ENCODE measurements at regions not wholly inside any gene's neighbourhood (a gene's known extent, or its start where the extent isn't known, plus 50 kb on each side); places are given as distances from the start of the nearest gene placed in this dataset.

GRCh38 chr5:10857338-10857733, 96.3 kb upstream of the DAP start:
- H3K9me3 ChIP-seq = no peaks in the 10 kb centered on the region
- no peak overlapping the region for H3K27ac ChIP-seq
- TF ChIP-seq, protein P1, sequence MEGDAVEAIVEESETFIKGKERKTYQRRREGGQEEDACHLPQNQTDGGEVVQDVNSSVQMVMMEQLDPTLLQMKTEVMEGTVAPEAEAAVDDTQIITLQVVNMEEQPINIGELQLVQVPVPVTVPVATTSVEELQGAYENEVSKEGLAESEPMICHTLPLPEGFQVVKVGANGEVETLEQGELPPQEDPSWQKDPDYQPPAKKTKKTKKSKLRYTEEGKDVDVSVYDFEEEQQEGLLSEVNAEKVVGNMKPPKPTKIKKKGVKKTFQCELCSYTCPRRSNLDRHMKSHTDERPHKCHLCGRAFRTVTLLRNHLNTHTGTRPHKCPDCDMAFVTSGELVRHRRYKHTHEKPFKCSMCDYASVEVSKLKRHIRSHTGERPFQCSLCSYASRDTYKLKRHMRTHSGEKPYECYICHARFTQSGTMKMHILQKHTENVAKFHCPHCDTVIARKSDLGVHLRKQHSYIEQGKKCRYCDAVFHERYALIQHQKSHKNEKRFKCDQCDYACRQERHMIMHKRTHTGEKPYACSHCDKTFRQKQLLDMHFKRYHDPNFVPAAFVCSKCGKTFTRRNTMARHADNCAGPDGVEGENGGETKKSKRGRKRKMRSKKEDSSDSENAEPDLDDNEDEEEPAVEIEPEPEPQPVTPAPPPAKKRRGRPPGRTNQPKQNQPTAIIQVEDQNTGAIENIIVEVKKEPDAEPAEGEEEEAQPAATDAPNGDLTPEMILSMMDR (IDR thresholded peaks at IDR 0.05) = no peak
- H3K27me3 ChIP-seq = peaks cover 17% of the 10 kb centered on the region
- peaks cover 6 to 8% of the 10 kb centered on the region in 2 experiments for H3K4me1 ChIP-seq (ENCODE audit: control insufficient read depth in 1 of 2, insufficient read depth in 1 of 2, low read depth in 1 of 2, low read length in 1 of 2)
- H3K36me3 ChIP-seq = no peaks in the 10 kb centered on the region
- no peak overlapping the region for H3K4me3 ChIP-seq (ENCODE audit: low read depth in 1 of 2, low read length in 1 of 2)

DNA sequence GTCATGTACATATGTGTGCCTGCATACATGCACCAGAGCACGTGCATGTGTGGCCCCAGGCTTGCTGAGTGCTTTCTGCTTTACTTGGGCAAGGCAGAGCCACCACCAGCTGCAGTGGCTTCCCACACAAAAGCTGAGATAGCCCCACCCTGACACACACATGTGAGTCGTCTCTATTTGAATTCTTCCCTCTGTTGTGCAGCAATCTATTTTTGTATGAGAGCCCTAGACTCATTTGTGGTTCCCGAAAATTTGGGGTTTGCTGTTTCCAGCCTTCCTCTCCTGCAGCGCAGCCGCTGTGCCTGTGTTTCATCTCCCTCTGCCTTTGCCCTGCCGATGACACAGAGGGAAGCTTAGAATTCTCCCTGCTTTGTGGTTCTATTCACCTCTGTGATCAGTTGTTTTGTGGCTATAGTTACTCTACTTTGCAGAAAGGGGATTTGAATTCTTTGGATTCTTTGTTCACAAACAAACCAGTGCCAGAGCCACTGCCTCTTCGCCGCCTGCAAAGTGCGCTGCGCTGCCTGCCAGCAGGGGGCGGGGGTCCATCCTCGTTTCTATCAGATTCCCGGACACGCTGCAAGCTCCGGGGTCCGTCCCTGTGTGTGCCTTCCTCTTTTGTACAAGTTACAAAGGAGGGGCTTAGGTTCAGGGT, 95.8 kb upstream of the DAP start:
- Histone ChIP-seq H3K27me3 (peaks cover 17% of the 10 kb centered on the region), H3K4me1 (ENCODE audit: control insufficient read depth in 1 of 2, insufficient read depth in 1 of 2, low read depth in 1 of 2, low read length in 1 of 2) (peaks cover 6 to 8% of the 10 kb centered on the region in 2 experiments), H3K9me3 (no peaks in the 10 kb centered on the region), H3K27ac (no peak overlapping the region), H3K36me3 (no peaks in the 10 kb centered on the region), H3K4me3 (ENCODE audit: low read depth in 1 of 2, low read length in 1 of 2) (no peak overlapping the region)
- TF ChIP-seq, protein P1 (IDR thresholded peaks at IDR 0.05) = no peak

DNA sequence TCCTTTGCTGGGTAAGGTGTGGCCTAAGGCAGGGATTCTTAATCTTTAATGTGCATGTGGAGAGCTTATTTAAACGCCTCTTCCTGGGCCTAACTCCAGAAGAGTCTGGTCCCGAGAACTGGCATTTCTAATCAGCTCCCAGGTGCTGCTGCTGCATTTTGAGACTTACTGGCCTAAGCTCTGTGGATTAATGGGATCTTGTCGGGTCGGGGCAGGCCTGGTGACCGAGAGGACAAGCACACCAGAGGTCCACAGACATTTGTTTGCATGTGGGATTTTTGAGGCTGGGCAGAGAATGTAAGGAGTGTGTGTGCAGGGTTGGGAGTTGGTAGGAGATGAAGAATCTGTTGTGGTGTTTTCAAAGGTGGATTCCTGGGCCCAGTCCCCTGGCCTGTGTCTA, 95.0 kb upstream of the DAP start:
- H3K27ac ChIP-seq = no peak overlapping the region
- peaks cover 17% of the 10 kb centered on the region for H3K27me3 ChIP-seq
- H3K4me1 ChIP-seq (ENCODE audit: control insufficient read depth in 1 of 2, insufficient read depth in 1 of 2, low read depth in 1 of 2, low read length in 1 of 2) = peaks cover 6 to 8% of the 10 kb centered on the region in 2 experiments
- H3K36me3 ChIP-seq = no peaks in the 10 kb centered on the region
- TF ChIP-seq, protein P1 (IDR thresholded peaks at IDR 0.05) = no peak
- no peaks in the 10 kb centered on the region for H3K9me3 ChIP-seq
- H3K4me3 ChIP-seq (ENCODE audit: low read depth in 1 of 2, low read length in 1 of 2) = no peak overlapping the region

DNA sequence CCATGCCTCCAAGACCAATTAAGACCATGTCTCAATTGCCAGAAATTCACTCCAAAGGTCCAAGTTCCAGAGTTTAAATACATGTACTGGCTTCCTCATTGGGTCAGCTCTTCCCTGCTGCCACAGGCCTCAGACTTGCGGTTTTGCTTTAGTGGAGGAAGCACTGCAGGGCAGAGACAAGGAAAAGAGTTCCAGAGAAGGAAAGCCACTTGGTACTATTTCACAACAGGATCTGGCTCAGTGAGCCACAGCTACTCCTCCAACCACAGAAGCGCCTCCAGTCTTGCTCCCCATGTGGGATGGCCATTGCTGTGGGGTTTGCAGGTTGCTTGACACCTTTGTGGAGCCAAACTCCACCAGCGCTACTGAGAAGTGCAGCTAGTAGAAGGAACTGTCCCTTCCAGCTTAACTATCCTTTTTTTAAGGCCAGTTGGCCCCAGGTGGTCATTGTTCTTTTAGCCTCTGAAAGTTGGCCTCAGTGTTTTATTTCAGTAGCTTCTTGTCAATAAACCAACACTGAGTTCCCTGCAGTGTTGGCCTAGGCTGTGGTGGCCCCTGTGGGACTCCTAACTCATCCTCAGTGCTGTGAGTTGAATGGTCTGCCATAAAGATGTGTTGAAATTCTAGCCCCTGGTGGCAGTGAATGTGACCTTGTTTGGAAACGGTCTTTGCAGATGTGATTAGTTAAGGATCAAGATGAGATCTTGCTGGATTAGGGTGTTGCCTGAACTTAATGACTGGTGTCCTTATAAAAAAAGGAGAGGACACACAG, 93.7 kb upstream of the DAP start:
- H3K36me3 ChIP-seq = no peaks in the 10 kb centered on the region
- peaks cover 17% of the 10 kb centered on the region for H3K27me3 ChIP-seq
- TF ChIP-seq, protein P1 (IDR thresholded peaks at IDR 0.05) = no peak
- no peak overlapping the region for H3K4me3 ChIP-seq (ENCODE audit: low read depth in 1 of 2, low read length in 1 of 2)
- H3K4me1 ChIP-seq (ENCODE audit: control insufficient read depth in 1 of 2, insufficient read depth in 1 of 2, low read depth in 1 of 2, low read length in 1 of 2) = peaks cover 6 to 8% of the 10 kb centered on the region in 2 experiments
- no peak overlapping the region for H3K27ac ChIP-seq
- no peaks in the 10 kb centered on the region for H3K9me3 ChIP-seq

DNA sequence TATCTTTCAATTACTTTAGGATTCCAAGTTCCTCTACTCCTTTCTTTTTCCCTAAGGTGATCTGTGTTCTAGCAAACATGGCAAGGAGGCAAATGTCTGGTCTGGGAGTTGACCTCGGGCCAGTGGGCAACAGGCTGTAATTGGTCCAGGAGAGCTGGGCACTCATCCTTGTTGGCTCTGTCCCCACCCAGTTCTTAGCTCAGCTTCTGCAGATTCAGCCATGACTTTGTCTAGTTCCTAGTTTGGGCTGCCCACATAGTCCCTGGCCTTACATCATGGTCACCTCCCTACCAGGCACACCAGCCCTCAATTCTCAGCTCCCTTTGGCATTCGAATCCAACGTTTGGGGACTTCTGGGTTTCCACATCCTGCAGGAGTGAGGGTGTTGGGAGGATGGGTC, 92.1 kb upstream of the DAP start:
- Histone ChIP-seq H3K4me3 (ENCODE audit: low read depth in 1 of 2, low read length in 1 of 2) (no peak overlapping the region), H3K27me3 (peaks cover 16% of the 10 kb centered on the region)

More for the DNA sequence above, 92.1 kb upstream of the DAP start:
- Histone ChIP-seq H3K36me3 (no peaks in the 10 kb centered on the region), H3K27ac (no peak overlapping the region), H3K9me3 (no peaks in the 10 kb centered on the region), H3K4me1 (ENCODE audit: control insufficient read depth in 1 of 2, insufficient read depth in 1 of 2, low read depth in 1 of 2, low read length in 1 of 2) (peaks cover 6 to 8% of the 10 kb centered on the region in 2 experiments)
- TF ChIP-seq, protein P1 (IDR thresholded peaks at IDR 0.05) = no peak
